Astrocyte (in vitro differentiated cells and primary cell): ENCODE measurements at regions not wholly inside any gene's neighbourhood (a gene's known extent, or its start where the extent isn't known, plus 50 kb on each side); places are given as distances from the start of the nearest gene placed in this dataset.

Experiments
- DNase-seq: peaks from one replicate; pipeline ENCODE4 v3.0.0-alpha.2; 2010; ENCODE audit warnings: low read depth
- FAIRE-seq: peaks from 2 replicates; lab custom pipeline; 2011; peaks lifted over from hg19 to GRCh38; lab: Jason Lieb, UNC
- H2AFZ ChIP-seq: 2 replicates; pipeline ENCODE4 v1.6.0; 2012; ENCODE audit warnings: low read depth, low read length, inconsistent platforms
- H3K27ac ChIP-seq: 2 replicates; pipeline ENCODE4 v1.5.1; 2011; ENCODE audit warnings: low read depth, low read length, inconsistent platforms
- H3K27me3 ChIP-seq: 2 replicates; pipeline ENCODE4 v1.6.0; 2011; ENCODE audit warnings: low read length, inconsistent platforms; ENCODE audit not compliant: insufficient read depth
- H3K36me3 ChIP-seq: 2 replicates; pipeline ENCODE4 v1.5.1; 2011; ENCODE audit warnings: low read length, inconsistent platforms; ENCODE audit not compliant: insufficient read depth
- H3K4me1 ChIP-seq: 2 replicates; pipeline ENCODE4 v1.5.1; 2011; ENCODE audit warnings: low read length, inconsistent platforms; ENCODE audit not compliant: insufficient read depth
- H3K4me2 ChIP-seq: 2 replicates; pipeline ENCODE4 v1.6.0; 2012; ENCODE audit warnings: low read length, inconsistent platforms
- H3K4me3 ChIP-seq: 2 replicates; pipeline ENCODE4 v1.5.1; 2011; ENCODE audit warnings: low read depth, mild to moderate bottlenecking, low read length, inconsistent platforms; ENCODE audit not compliant: insufficient read depth
- H3K79me2 ChIP-seq: 2 replicates; pipeline ENCODE4 v1.6.0; 2012; ENCODE audit warnings: mild to moderate bottlenecking, low read length, inconsistent platforms; ENCODE audit not compliant: insufficient read depth
- H3K9ac ChIP-seq: 2 replicates; pipeline ENCODE4 v1.6.0; 2012; ENCODE audit warnings: mild to moderate bottlenecking, low read length, inconsistent platforms
- H3K9me3 ChIP-seq: 2 replicates; pipeline ENCODE4 v1.5.1; 2012; ENCODE audit warnings: low read depth, mild to moderate bottlenecking, low read length, inconsistent platforms; ENCODE audit not compliant: insufficient read depth
- H4K20me1 ChIP-seq: 2 replicates; pipeline ENCODE4 v1.6.0; 2012; ENCODE audit warnings: low read length, inconsistent platforms; ENCODE audit not compliant: insufficient read depth
- H3K27ac Mint-ChIP-seq: one replicate; pipeline ENCODE4 v1.8.0; 2021; ENCODE audit warnings: mild to moderate bottlenecking, mixed read lengths; ENCODE audit not compliant: unreplicated experiment
- H3K27me3 Mint-ChIP-seq: one replicate; pipeline ENCODE4 v1.8.0; 2021; ENCODE audit warnings: low read depth, mixed read lengths; ENCODE audit not compliant: unreplicated experiment
- H3K36me3 Mint-ChIP-seq: one replicate; pipeline ENCODE4 v1.8.0; 2021; ENCODE audit warnings: low read depth, mixed read lengths; ENCODE audit not compliant: unreplicated experiment
- H3K4me1 Mint-ChIP-seq: one replicate; pipeline ENCODE4 v1.8.0; 2021; ENCODE audit warnings: low read depth, mixed read lengths; ENCODE audit not compliant: unreplicated experiment
- H3K4me3 Mint-ChIP-seq: one replicate; pipeline ENCODE4 v1.8.0; 2021; ENCODE audit warnings: mild to moderate bottlenecking, moderate library complexity, mixed read lengths; ENCODE audit not compliant: unreplicated experiment
- H3K9me3 Mint-ChIP-seq: one replicate; pipeline ENCODE4 v1.8.0; 2021; ENCODE audit warnings: mild to moderate bottlenecking, mixed read lengths; ENCODE audit not compliant: unreplicated experiment
- CTCF ChIP-seq: IDR thresholded peaks from 2 replicates; pipeline ENCODE4 v1.5.1; 2011; ENCODE audit warnings: low read depth, mild to moderate bottlenecking, inconsistent platforms, low read length, moderate library complexity; ENCODE audit not compliant: insufficient read depth
- EZH2 ChIP-seq: IDR thresholded peaks from 2 replicates; pipeline ENCODE4 v1.6.1; 2012; ENCODE audit warnings: mild to moderate bottlenecking, low read length, inconsistent platforms; ENCODE audit not compliant: insufficient read depth

DNA sequence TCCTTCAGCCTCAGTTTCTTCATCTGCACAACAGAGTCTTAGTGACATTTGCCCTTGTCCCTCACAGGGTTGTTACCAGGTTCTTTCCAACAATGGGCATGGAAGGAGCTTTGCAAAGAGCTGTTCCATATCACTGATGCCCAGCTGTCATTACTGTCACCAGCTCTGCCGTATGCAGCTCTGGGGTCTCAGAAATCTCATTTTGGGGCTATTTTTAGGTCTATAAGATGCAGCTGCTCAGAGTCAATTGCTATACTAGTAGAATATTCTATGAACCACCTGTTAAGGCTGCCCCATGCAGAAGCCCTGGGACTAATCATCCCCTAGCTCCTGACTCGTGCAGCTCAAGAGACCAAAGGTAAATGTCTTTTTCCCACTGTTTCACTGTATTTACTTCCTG is 105.1 kb upstream of the TNPO1 start:
- no peak overlapping the region for H2AFZ ChIP-seq
- H3K27ac ChIP-seq: no peak overlapping the region
- no peaks in the 10 kb centered on the region for H4K20me1 ChIP-seq
- no peak for TF ChIP-seq EZH2
- no peak for TF ChIP-seq CTCF
- Mint-ChIP-seq H3K4me1 (no peaks in the 10 kb centered on the region), H3K27ac (no peak overlapping the region), H3K4me3 (no peak overlapping the region), H3K27me3 (peaks cover 16% of the 10 kb centered on the region), H3K36me3 (no peaks in the 10 kb centered on the region), H3K9me3 (peaks cover 2% of the 10 kb centered on the region)
- H3K79me2 ChIP-seq: no peaks in the 10 kb centered on the region
- H3K4me1 ChIP-seq: no peaks in the 10 kb centered on the region
- H3K4me3 ChIP-seq: no peak overlapping the region
- no peak for FAIRE-seq
- no peak overlapping the region for H3K9ac ChIP-seq
- no peak overlapping the region for H3K4me2 ChIP-seq
- DNase-seq: no peak
- H3K9me3 ChIP-seq: peaks cover 5% of the 10 kb centered on the region
- no peaks in the 10 kb centered on the region for H3K36me3 ChIP-seq
- peaks cover 12% of the 10 kb centered on the region for H3K27me3 ChIP-seq

DNA sequence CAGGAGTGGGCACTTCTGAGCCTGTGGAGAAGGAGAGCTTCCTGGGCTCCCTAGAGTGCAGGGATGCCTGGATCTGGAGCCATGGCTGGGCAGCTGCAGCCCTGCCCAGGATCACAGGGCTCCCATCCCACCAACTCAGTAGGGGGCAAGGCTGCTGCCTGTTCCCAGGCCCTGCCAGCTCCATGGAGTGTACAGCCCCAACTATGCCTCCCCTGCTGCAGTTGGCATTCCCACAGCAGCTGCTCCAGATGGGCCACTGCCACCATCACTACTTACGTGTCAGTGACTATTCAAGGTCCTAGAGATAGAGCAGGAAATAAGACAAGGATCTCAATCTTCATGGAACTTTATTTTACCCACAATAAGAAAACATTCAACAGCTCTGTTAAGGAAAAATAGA is 107.1 kb upstream of the TNPO1 start:
- no peak overlapping the region for H3K4me3 ChIP-seq
- TF ChIP-seq CTCF (no peak), EZH2 (no peak)
- H3K79me2 ChIP-seq: no peaks in the 10 kb centered on the region
- Mint-ChIP-seq H3K4me1 (no peaks in the 10 kb centered on the region), H3K27me3 (peaks cover 16% of the 10 kb centered on the region), H3K4me3 (no peak overlapping the region), H3K36me3 (no peaks in the 10 kb centered on the region), H3K9me3 (peaks cover 2% of the 10 kb centered on the region), H3K27ac (no peak overlapping the region)
- no peaks in the 10 kb centered on the region for H4K20me1 ChIP-seq
- DNase-seq: no peak
- peaks cover 12% of the 10 kb centered on the region for H3K27me3 ChIP-seq
- H3K4me1 ChIP-seq: no peaks in the 10 kb centered on the region
- H3K4me2 ChIP-seq: no peak overlapping the region
- peaks cover 5% of the 10 kb centered on the region for H3K9me3 ChIP-seq
- H2AFZ ChIP-seq: no peak overlapping the region
- no peak overlapping the region for H3K9ac ChIP-seq
- FAIRE-seq: no peak
- no peak overlapping the region for H3K27ac ChIP-seq
- H3K36me3 ChIP-seq: no peaks in the 10 kb centered on the region

DNA sequence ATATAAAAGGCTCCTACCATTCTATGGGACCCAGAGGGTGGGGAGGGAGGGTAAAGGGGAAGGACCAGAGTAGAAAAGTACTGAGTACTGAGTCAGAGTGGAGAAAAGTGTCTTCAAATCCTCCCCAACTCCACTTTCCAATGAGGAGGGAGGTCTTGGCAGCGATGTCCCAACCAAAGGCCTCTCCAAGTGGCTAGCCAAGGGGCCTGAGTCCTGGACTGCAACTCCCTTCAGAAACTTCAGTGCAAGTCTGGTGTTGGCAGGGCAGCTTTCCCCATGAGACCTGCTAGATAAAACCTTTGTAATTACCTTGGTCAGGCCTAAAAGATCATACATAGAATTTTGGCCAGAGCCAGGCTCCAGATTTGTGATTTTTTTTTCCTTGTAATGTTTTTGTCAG is 111.3 kb upstream of the TNPO1 start:
- no peaks in the 10 kb centered on the region for H3K36me3 Mint-ChIP-seq
- H3K4me1 Mint-ChIP-seq: no peaks in the 10 kb centered on the region
- FAIRE-seq (no peak), DNase-seq (no peak)
- H3K4me3 ChIP-seq: no peak overlapping the region
- no peak overlapping the region for H3K9ac ChIP-seq
- no peak overlapping the region for H3K4me2 ChIP-seq
- no peak overlapping the region for H3K27ac Mint-ChIP-seq
- no peak overlapping the region for H3K27ac ChIP-seq
- H3K9me3 Mint-ChIP-seq: peaks cover 7% of the 10 kb centered on the region
- H4K20me1 ChIP-seq: no peaks in the 10 kb centered on the region
- no peaks in the 10 kb centered on the region for H3K4me1 ChIP-seq
- H3K27me3 Mint-ChIP-seq: peaks cover 2% of the 10 kb centered on the region
- no peaks in the 10 kb centered on the region for H3K36me3 ChIP-seq
- H3K9me3 ChIP-seq: peaks cover 5% of the 10 kb centered on the region
- H3K27me3 ChIP-seq: peaks cover 3% of the 10 kb centered on the region
- H3K79me2 ChIP-seq: no peaks in the 10 kb centered on the region
- TF ChIP-seq EZH2 (no peak), CTCF (no peak)
- no peak overlapping the region for H3K4me3 Mint-ChIP-seq
- H2AFZ ChIP-seq: no peak overlapping the region
